Spleen (tissue), 7 donors: ENCODE measurements at regions not wholly inside any gene's neighbourhood (a gene's known extent, or its start where the extent isn't known, plus 50 kb on each side); places are given as distances from the start of the nearest gene placed in this dataset.
"Not testable (repeated sequence)": the region's sequence is repeated elsewhere in the genome, so short reads cannot be mapped to it uniquely, and the experiment has no call there.

Experiments
- POLR2A ChIP-seq, 3 donors: fragments of 450-650 bp; IDR thresholded peaks; one replicate each; pipeline ENCODE4 v1.5.1; 2017; ENCODE audit warnings: antibody characterized with exemption in 3 of 3, mild to moderate bottlenecking in 1 of 3
- POLR2AphosphoS5 ChIP-seq, 3 donors: sonication (generic); formaldehyde crosslinking; IDR thresholded peaks; one replicate each; pipeline ENCODE4 v1.5.1; 2017; ENCODE audit warnings: antibody characterized with exemption in 3 of 3
- TF ChIP-seq, protein P1 (sequence below), 11 experiments: fragments of 200-600 bp in 7 of 11; fragments of 450-650 bp in 4 of 11; sonication (generic) in 4 of 11; IDR thresholded peaks in 8 of 11; conservative IDR thresholded peaks in 3 of 11; 1 replicate in 7 of 11; 2 replicates in 4 of 11; pipeline versions ENCODE4 v1.4.0 to v1.8.0; 2016 to 2021; ENCODE audit warnings: antibody characterized with exemption in 11 of 11, inconsistent platforms in 4 of 11, mild to moderate bottlenecking in 1 of 11
- donor health status: DM: no; HTN: no; CAD: no; lungs with moderate emphysema.
- donor health status: DM: no; HTN: no; CAD: no.
- donor health status: DM: no; HTN: no; CAD: no.

DNA sequence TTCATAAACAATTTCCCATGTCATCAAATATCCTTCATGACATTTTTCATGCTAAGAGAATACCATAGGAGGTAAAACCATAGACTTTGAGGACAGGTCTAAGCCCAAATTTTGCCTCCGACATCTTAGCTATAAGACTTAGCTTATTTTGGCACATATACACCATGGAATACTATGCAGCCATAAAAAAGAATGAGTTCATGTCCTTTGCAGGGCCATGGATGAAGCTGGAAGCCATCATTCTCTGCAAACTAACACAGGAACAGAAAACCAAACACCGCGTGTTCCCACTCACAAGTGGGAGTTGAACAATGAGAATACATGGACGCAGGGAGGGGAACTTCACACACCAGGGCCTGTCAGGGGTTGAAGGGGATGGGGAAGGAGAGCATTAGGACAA lies 220.0 kb upstream of the CAND1 start:
- not testable (repeated sequence) for TF ChIP-seq POLR2AphosphoS5, POLR2A (IDR thresholded peaks at IDR 0.05)
- TF ChIP-seq, protein P1, sequence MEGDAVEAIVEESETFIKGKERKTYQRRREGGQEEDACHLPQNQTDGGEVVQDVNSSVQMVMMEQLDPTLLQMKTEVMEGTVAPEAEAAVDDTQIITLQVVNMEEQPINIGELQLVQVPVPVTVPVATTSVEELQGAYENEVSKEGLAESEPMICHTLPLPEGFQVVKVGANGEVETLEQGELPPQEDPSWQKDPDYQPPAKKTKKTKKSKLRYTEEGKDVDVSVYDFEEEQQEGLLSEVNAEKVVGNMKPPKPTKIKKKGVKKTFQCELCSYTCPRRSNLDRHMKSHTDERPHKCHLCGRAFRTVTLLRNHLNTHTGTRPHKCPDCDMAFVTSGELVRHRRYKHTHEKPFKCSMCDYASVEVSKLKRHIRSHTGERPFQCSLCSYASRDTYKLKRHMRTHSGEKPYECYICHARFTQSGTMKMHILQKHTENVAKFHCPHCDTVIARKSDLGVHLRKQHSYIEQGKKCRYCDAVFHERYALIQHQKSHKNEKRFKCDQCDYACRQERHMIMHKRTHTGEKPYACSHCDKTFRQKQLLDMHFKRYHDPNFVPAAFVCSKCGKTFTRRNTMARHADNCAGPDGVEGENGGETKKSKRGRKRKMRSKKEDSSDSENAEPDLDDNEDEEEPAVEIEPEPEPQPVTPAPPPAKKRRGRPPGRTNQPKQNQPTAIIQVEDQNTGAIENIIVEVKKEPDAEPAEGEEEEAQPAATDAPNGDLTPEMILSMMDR (IDR thresholded peaks at IDR 0.05 in 8 of 11, conservative IDR thresholded peaks at IDR 0.05 in 3 of 11): not testable (repeated sequence)
